OCI-LY1 (cell line): ENCODE measurements at regions not wholly inside any gene's neighbourhood (a gene's known extent, or its start where the extent isn't known, plus 50 kb on each side); places are given as distances from the start of the nearest gene placed in this dataset.

ENCODE experiments used
- H2AFZ ChIP-seq: fragments of 200-600 bp; sonication (generic), shearing (Covaris generic); 2 replicates; pipeline ENCODE4 v1.6.0; 2014; ENCODE audit warnings: antibody characterized with exemption, mild to moderate bottlenecking, low read length
- H3F3A ChIP-seq: fragments of 200-600 bp; sonication (generic), shearing (Covaris generic); 2 replicates; pipeline ENCODE4 v1.6.0; 2014; ENCODE audit warnings: mild to moderate bottlenecking, antibody characterized with exemption, low read length, moderate library complexity; ENCODE audit not compliant: insufficient read depth
- H3K27ac ChIP-seq: fragments of 200-600 bp; sonication (generic); 2 replicates; pipeline ENCODE4 v1.5.1; 2014; ENCODE audit warnings: low read length, mixed run types, mild to moderate bottlenecking, low read depth; ENCODE audit not compliant: poor library complexity, severe bottlenecking
- H3K27me3 ChIP-seq: fragments of 200-600 bp; sonication (generic); 2 replicates; pipeline ENCODE4 v1.6.0; 2014; ENCODE audit warnings: antibody characterized with exemption, mild to moderate bottlenecking, low read length, moderate library complexity; ENCODE audit not compliant: insufficient read depth
- H3K36me3 ChIP-seq: fragments of 200-600 bp; sonication (generic); 2 replicates; pipeline ENCODE4 v1.6.1; 2014; ENCODE audit warnings: mild to moderate bottlenecking, antibody characterized with exemption, low read length, moderate library complexity, mixed read lengths; ENCODE audit not compliant: insufficient read depth
- H3K4me1 ChIP-seq: fragments of 200-600 bp; sonication (generic); 2 replicates; pipeline ENCODE4 v1.5.1; 2014; ENCODE audit warnings: mild to moderate bottlenecking, low read length, moderate library complexity; ENCODE audit not compliant: insufficient read depth, severe bottlenecking
- H3K4me2 ChIP-seq: fragments of 200-600 bp; sonication (generic), shearing (Covaris generic); 2 replicates; pipeline ENCODE4 v1.6.1; 2014; ENCODE audit warnings: low read length
- H3K4me3 ChIP-seq: fragments of 200-600 bp; sonication (generic); 2 replicates; pipeline ENCODE4 v1.5.1; 2014; ENCODE audit warnings: low read length, low read depth, mild to moderate bottlenecking, mixed read lengths; ENCODE audit not compliant: poor library complexity, severe bottlenecking
- H3K79me2 ChIP-seq: fragments of 200-600 bp; shearing (Covaris generic); 2 replicates; pipeline ENCODE4 v1.6.1; 2016; ENCODE audit warnings: mixed run types, low read length, mixed read lengths; ENCODE audit not compliant: insufficient read depth
- H3K9ac ChIP-seq: fragments of 200-600 bp; sonication (generic), shearing (Covaris generic); 2 replicates; pipeline ENCODE4 v1.6.1; 2014; ENCODE audit warnings: mild to moderate bottlenecking, low read length, mixed read lengths
- H3K9me2 ChIP-seq: fragments of 200-600 bp; sonication (generic), shearing (Covaris generic); 2 replicates; pipeline ENCODE4 v1.6.1; 2014; ENCODE audit warnings: low read depth, mild to moderate bottlenecking, low read length, mixed read lengths
- H3K9me3 ChIP-seq: fragments of 200-600 bp; shearing (Covaris generic); 2 replicates; pipeline ENCODE4 v1.6.1; 2014; ENCODE audit warnings: low read length, mixed read lengths
- H4K20me1 ChIP-seq: fragments of 200-600 bp; sonication (generic), shearing (Covaris generic); 2 replicates; pipeline ENCODE4 v1.6.0; 2016; ENCODE audit warnings: mild to moderate bottlenecking, low read length; ENCODE audit not compliant: insufficient read depth
- EZH2 ChIP-seq: fragments of 200-600 bp; sonication (generic), shearing (Covaris generic); IDR thresholded peaks from 2 replicates; pipeline ENCODE4 v1.8.0; 2017; ENCODE audit warnings: borderline replicate concordance, mixed run types, mild to moderate bottlenecking, antibody characterized with exemption, low read length, moderate library complexity, mixed read lengths
- TF ChIP-seq, protein P1 (sequence below): fragments of 200-600 bp; sonication (generic), shearing (Covaris generic); IDR thresholded peaks from 2 replicates; pipeline ENCODE4 v1.5.1; 2017; ENCODE audit warnings: mild to moderate bottlenecking, antibody characterized with exemption, low read length, moderate library complexity, mixed read lengths

DNA sequence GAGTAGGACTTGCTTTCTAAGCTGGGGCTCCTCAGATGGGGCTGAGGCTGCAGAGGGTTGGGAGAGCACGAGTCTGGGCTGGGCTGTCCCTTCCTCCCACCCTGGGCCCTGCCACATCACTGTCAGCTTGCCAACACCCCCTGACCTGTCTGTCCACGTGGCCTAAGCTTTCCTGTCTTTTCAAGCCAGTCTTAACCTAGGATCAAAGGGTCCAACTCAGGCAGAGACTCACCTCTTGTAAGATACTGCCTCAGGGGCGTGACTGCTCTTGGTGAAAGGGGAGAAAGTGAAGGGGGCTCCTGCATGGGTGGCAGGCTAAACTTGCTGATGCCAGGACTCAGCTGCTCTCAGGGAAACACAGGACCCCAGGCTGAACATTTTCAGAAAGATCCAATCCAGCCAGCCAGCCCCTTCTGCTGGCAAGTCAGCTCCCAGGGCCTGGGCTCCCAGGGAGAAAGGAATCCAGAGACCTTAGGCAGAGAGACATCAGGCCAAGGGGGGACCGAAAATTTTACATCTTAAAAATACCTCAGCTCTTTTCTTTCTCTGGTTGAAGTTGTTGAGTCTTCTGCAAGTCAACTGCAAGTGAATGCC is 144.2 kb upstream of the ID2 start:
- Histone ChIP-seq H3K9me2 (no peaks in the 10 kb centered on the region), H3F3A (no peaks in the 10 kb centered on the region), H3K27ac (peak overlapping the region; percentile 87), H3K9me3 (no peaks in the 10 kb centered on the region), H3K36me3 (peaks cover 13% of the 10 kb centered on the region; the same call in 1 of the 2 replicates), H3K4me2 (no peak overlapping the region; the same call in 1 of the 2 replicates), H3K4me3 (no peak overlapping the region), H2AFZ (no peak overlapping the region), H3K27me3 (no peaks in the 10 kb centered on the region), H4K20me1 (no peaks in the 10 kb centered on the region), H3K79me2 (no peaks in the 10 kb centered on the region), H3K9ac (peak overlapping the region; percentile 17; the same call in 1 of the 2 replicates), H3K4me1 (peaks cover 87% of the 10 kb centered on the region)
- TF ChIP-seq EZH2, result no peak
- TF ChIP-seq, protein P1, sequence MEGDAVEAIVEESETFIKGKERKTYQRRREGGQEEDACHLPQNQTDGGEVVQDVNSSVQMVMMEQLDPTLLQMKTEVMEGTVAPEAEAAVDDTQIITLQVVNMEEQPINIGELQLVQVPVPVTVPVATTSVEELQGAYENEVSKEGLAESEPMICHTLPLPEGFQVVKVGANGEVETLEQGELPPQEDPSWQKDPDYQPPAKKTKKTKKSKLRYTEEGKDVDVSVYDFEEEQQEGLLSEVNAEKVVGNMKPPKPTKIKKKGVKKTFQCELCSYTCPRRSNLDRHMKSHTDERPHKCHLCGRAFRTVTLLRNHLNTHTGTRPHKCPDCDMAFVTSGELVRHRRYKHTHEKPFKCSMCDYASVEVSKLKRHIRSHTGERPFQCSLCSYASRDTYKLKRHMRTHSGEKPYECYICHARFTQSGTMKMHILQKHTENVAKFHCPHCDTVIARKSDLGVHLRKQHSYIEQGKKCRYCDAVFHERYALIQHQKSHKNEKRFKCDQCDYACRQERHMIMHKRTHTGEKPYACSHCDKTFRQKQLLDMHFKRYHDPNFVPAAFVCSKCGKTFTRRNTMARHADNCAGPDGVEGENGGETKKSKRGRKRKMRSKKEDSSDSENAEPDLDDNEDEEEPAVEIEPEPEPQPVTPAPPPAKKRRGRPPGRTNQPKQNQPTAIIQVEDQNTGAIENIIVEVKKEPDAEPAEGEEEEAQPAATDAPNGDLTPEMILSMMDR, result no peak

DNA sequence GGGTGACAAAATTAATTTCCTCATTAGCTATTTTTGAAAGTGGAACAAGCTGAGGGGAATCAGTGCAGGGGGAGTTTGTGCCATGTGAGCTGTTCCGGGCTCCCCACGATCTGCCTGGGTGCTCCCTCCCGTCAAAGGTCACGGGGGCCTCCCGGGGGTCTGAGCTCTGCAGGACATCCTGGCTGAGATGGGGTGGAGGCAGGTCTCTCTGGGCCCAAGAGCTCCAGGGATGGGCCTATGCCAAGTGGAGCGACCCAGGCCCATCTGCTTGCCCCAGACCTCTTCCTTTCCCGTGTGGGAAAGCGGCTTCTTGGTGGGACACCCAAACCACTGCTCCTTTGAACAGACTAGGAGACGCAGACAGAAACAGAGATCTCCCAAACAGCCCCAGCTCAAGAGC is 143.3 kb upstream of the ID2 start:
- H3K9me3 ChIP-seq, result no peaks in the 10 kb centered on the region
- no peak overlapping the region for H2AFZ ChIP-seq
- H3K79me2 ChIP-seq, result no peaks in the 10 kb centered on the region
- no peaks in the 10 kb centered on the region for H3F3A ChIP-seq
- no peaks in the 10 kb centered on the region for H4K20me1 ChIP-seq
- H3K9me2 ChIP-seq, result no peaks in the 10 kb centered on the region
- TF ChIP-seq, protein P1, result no peak
- no peak for TF ChIP-seq EZH2
- peaks cover 15% of the 10 kb centered on the region; the same call in 1 of the 2 replicates for H3K36me3 ChIP-seq
- H3K4me1 ChIP-seq, result peaks cover 95% of the 10 kb centered on the region
- no peak overlapping the region for H3K4me3 ChIP-seq
- H3K4me2 ChIP-seq, result no peak overlapping the region
- no peaks in the 10 kb centered on the region for H3K27me3 ChIP-seq
- H3K9ac ChIP-seq, result no peak overlapping the region; the same call in 1 of the 2 replicates
- H3K27ac ChIP-seq, result peak overlapping the region; percentile 87

DNA sequence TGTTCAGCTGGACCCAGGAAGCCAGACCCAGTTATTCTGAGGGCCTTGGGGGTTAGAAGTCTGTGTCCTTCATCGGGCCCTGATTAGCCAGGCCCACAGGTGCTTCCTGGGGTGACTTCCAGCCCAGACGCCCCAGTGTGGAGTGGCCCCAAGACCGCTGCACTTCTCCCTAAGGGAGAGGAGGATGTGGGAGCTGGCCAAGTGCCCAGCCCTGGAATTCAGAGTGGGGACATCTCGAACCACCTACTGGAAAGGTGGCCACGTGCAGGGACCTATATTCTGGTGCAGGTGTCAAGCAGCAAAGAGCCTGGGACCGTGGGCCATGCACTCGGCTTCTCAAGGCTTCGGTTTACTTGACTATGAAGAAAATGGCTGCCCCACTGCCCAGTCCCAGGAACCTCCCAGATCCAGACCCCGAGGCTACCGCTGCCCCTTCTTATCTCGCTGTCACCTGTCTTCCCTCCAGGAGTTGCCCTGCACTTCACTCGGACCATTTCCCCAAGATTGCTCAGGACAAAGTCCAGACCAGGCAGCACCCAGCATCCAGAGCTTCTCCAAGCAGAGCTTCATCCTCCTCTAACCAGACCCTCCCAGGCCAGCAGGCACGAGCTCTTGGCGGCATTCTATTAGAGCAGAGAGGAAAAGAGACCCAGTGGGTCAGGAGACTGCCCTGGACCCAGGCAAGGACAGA is 142.8 kb upstream of the ID2 start:
- H3K27me3 ChIP-seq, result no peaks in the 10 kb centered on the region

More for the DNA sequence above, 142.8 kb upstream of the ID2 start:
- Histone ChIP-seq H3K9ac (no peak overlapping the region; the same call in 1 of the 2 replicates), H3K9me2 (no peaks in the 10 kb centered on the region), H3K4me3 (no peak overlapping the region), H2AFZ (no peak overlapping the region), H3K9me3 (no peaks in the 10 kb centered on the region), H4K20me1 (no peaks in the 10 kb centered on the region), H3K4me1 (peaks cover 100% of the 10 kb centered on the region), H3K27ac (peak overlapping the region; percentile 87), H3F3A (no peaks in the 10 kb centered on the region), H3K4me2 (no peak overlapping the region), H3K36me3 (peaks cover 15% of the 10 kb centered on the region; the same call in 1 of the 2 replicates), H3K79me2 (no peaks in the 10 kb centered on the region)
- TF ChIP-seq EZH2, result no peak
- TF ChIP-seq, protein P1, result no peak
